KMS-11 (cell line): ENCODE measurements at regions not wholly inside any gene's neighbourhood (a gene's known extent, or its start where the extent isn't known, plus 50 kb on each side); places are given as distances from the start of the nearest gene placed in this dataset.

Experiments
- H2AFZ ChIP-seq: fragments of 200-600 bp; sonication (generic); 2 replicates; pipeline ENCODE4 v1.6.1; 2016; ENCODE audit warnings: antibody characterized with exemption, mixed run types, low read depth
- H3K27ac ChIP-seq: fragments of 200-600 bp; sonication (generic); 2 replicates; pipeline ENCODE4 v1.6.1; 2016; ENCODE audit warnings: mild to moderate bottlenecking, mixed run types
- H3K27me3 ChIP-seq: fragments of 200-600 bp; sonication (generic); 2 replicates; pipeline ENCODE4 v1.6.1; 2017; ENCODE audit warnings: mild to moderate bottlenecking, low read depth, mixed run types, moderate library complexity; ENCODE audit not compliant: insufficient read depth
- H3K36me3 ChIP-seq: fragments of 200-600 bp; sonication (generic); 2 replicates; pipeline ENCODE4 v1.6.1; 2017; ENCODE audit warnings: mild to moderate bottlenecking, mixed run types; ENCODE audit not compliant: insufficient read depth
- H3K4me1 ChIP-seq: fragments of 200-600 bp; sonication (generic); 2 replicates; pipeline ENCODE4 v1.6.1; 2016; ENCODE audit warnings: mild to moderate bottlenecking, low read depth, mixed run types; ENCODE audit not compliant: poor library complexity, severe bottlenecking
- H3K4me2 ChIP-seq: fragments of 200-600 bp; sonication (generic); 2 replicates; pipeline ENCODE4 v1.7.0; 2016; ENCODE audit warnings: mild to moderate bottlenecking, mixed run types
- H3K4me3 ChIP-seq: fragments of 200-600 bp; sonication (generic); IDR thresholded peaks from 2 replicates; pipeline ENCODE4 v1.6.1; 2017; ENCODE audit warnings: low read depth, low read length, mixed read lengths; ENCODE audit not compliant: insufficient read depth
- H3K79me2 ChIP-seq: fragments of 200-600 bp; sonication (generic); 2 replicates; pipeline ENCODE4 v1.6.1; 2016; ENCODE audit warnings: low read depth, mixed run types; ENCODE audit not compliant: insufficient read depth
- H3K9ac ChIP-seq: fragments of 200-600 bp; sonication (generic); 2 replicates; pipeline ENCODE4 v1.6.1; 2016; ENCODE audit warnings: mild to moderate bottlenecking, mixed run types
- H4K20me1 ChIP-seq: fragments of 200-600 bp; sonication (generic); 2 replicates; pipeline ENCODE4 v1.6.1; 2016; ENCODE audit warnings: mild to moderate bottlenecking, mixed run types; ENCODE audit not compliant: insufficient read depth
- TF ChIP-seq, protein P1 (sequence below): fragments of 200-600 bp; sonication (generic); conservative IDR thresholded peaks from 2 replicates; pipeline ENCODE4 v1.6.1; 2017; ENCODE audit warnings: low read depth, mild to moderate bottlenecking, antibody characterized with exemption, low read length, moderate library complexity, mixed read lengths

DNA sequence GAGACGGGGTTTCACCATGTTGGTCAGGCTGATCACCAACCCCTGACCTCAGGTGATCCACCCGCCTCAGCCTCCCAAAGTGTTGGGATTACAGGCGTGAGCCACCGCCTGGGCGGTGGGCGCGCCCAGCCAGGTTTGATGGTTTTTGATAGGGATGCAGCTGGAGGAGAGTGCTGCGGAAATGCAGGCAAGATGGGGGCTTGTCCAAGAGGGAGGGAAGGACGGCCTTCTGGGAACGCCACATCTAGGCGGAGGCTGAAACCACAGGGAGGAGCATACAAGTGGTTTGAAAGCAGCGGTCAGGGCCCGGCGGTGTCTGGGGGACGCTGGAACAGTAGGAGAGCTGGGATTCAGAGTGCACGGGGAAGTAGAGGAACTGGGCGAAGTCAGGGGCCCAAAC, 134.6 kb downstream of the VRK1 start:
- Histone ChIP-seq H3K27ac (no peak overlapping the region), H3K9ac (no peak overlapping the region), H3K4me3 (no peak overlapping the region), H2AFZ (no peak overlapping the region), H3K4me2 (no peak overlapping the region), H4K20me1 (no peaks in the 10 kb centered on the region), H3K27me3 (no peaks in the 10 kb centered on the region), H3K36me3 (no peaks in the 10 kb centered on the region), H3K4me1 (no peaks in the 10 kb centered on the region), H3K79me2 (no peaks in the 10 kb centered on the region)
- TF ChIP-seq, protein P1, sequence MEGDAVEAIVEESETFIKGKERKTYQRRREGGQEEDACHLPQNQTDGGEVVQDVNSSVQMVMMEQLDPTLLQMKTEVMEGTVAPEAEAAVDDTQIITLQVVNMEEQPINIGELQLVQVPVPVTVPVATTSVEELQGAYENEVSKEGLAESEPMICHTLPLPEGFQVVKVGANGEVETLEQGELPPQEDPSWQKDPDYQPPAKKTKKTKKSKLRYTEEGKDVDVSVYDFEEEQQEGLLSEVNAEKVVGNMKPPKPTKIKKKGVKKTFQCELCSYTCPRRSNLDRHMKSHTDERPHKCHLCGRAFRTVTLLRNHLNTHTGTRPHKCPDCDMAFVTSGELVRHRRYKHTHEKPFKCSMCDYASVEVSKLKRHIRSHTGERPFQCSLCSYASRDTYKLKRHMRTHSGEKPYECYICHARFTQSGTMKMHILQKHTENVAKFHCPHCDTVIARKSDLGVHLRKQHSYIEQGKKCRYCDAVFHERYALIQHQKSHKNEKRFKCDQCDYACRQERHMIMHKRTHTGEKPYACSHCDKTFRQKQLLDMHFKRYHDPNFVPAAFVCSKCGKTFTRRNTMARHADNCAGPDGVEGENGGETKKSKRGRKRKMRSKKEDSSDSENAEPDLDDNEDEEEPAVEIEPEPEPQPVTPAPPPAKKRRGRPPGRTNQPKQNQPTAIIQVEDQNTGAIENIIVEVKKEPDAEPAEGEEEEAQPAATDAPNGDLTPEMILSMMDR, result no peak

DNA sequence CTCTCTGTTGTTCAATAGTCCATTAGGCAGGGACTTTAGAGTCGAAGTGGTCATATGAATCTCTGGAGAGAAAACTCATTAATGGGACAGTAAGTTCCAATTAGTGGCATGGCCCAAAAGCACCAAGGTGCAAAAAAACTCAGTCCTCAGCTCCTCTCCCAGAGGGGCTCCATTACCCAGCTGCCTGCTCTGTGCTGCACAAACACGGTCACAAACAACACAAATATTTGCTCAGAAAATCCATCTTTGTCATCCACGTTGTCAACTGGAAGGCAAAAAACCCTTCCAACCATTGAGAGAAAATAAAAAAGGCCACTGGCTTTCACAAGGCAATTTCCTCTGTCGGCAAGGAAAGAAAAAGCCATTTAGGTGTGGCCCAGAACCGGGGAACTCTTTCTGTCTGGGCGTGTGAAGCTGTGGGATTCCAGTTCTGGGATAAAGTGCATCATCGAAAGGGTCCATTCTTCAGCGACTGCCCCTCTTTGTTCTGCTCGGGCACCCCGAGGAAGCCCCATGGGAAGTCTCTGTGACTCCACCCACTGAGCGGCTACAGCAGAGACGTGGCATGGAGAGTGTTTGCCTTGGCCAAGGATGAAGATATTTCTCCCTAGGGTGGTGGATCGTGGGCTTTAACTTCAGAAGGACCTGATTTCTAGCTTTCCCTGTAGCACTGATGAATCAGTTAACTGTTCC, 137.6 kb downstream of the VRK1 start:
- H2AFZ ChIP-seq, result no peak overlapping the region
- TF ChIP-seq, protein P1, result no peak
- H3K79me2 ChIP-seq, result no peaks in the 10 kb centered on the region
- no peak overlapping the region for H3K27ac ChIP-seq
- no peaks in the 10 kb centered on the region for H3K4me1 ChIP-seq
- H3K4me2 ChIP-seq, result no peak overlapping the region
- no peak overlapping the region for H3K9ac ChIP-seq
- H3K4me3 ChIP-seq, result no peak overlapping the region
- no peaks in the 10 kb centered on the region for H3K36me3 ChIP-seq
- no peaks in the 10 kb centered on the region for H3K27me3 ChIP-seq
- no peaks in the 10 kb centered on the region for H4K20me1 ChIP-seq

DNA sequence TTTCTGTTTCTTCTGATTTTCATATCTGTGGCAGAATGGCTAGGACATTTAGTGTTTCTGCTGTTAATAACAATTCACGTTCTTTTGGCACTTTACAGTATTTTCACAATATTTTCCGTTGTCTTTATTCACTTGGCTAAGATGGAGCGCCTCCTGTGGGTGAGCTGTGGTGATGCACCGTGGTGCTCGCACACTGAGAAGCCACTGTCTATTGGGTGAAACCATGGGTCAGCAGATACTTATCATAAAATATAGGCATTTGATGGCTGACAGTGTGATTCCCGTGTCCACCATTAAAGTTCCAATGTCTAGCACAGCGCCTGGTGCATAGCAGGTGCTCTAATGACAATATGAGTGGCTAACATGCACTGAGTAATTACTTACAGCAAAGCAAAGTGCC, 141.8 kb downstream of the VRK1 start:
- no peak overlapping the region for H3K27ac ChIP-seq
- H3K79me2 ChIP-seq, result no peaks in the 10 kb centered on the region
- H3K27me3 ChIP-seq, result no peaks in the 10 kb centered on the region
- H3K9ac ChIP-seq, result no peak overlapping the region
- no peak overlapping the region for H3K4me3 ChIP-seq
- H3K4me1 ChIP-seq, result no peaks in the 10 kb centered on the region
- no peak overlapping the region for H3K4me2 ChIP-seq
- H3K36me3 ChIP-seq, result no peaks in the 10 kb centered on the region
- no peaks in the 10 kb centered on the region for H4K20me1 ChIP-seq
- TF ChIP-seq, protein P1, result peak; percentile 35; the same call in 1 of the 2 replicates
- no peak overlapping the region for H2AFZ ChIP-seq

DNA sequence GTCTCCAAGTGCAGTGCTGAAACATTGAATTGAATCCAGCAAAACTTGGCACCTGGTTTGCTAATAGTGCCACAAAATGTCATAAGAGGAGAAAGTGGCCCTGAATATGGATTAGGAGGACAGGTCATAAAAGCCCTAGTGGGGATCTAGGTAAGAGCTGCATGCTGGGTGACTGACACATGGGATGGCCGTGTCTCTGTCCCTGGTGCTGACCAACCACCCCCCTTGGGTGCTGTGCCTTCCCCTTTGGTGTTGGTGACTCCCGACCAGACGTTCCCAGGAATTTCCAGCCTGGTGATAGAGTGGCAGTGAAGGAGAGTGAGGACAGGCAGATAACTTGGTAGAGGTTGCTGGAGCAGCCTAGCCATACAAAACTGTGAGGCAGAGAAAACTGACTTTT, 142.8 kb downstream of the VRK1 start:
- Histone ChIP-seq H4K20me1 (no peaks in the 10 kb centered on the region), H3K4me3 (no peak overlapping the region)

More for the DNA sequence above, 142.8 kb downstream of the VRK1 start:
- TF ChIP-seq, protein P1, result no peak
- Histone ChIP-seq H3K36me3 (no peaks in the 10 kb centered on the region), H3K9ac (no peak overlapping the region), H3K4me2 (no peak overlapping the region), H3K79me2 (no peaks in the 10 kb centered on the region), H2AFZ (no peak overlapping the region), H3K27me3 (no peaks in the 10 kb centered on the region), H3K27ac (no peak overlapping the region), H3K4me1 (no peaks in the 10 kb centered on the region)
